GM12878 (cell line): ENCODE measurements at regions not wholly inside any gene's neighbourhood (a gene's known extent, or its start where the extent isn't known, plus 50 kb on each side); places are given as distances from the start of the nearest gene placed in this dataset.

Source experiments
- KLF5 ChIP-seq: fragments of 450-650 bp; IDR thresholded peaks from 2 replicates; pipeline ENCODE4 v1.6.1; 2014; ENCODE audit warnings: mild to moderate bottlenecking; ENCODE audit not compliant: partially characterized antibody
- NR2C2 ChIP-seq: IDR thresholded peaks from 2 replicates; pipeline ENCODE4 v1.6.1; 2011; ENCODE audit warnings: borderline replicate concordance, low read depth; ENCODE audit not compliant: control insufficient read depth, insufficient read length

DNA sequence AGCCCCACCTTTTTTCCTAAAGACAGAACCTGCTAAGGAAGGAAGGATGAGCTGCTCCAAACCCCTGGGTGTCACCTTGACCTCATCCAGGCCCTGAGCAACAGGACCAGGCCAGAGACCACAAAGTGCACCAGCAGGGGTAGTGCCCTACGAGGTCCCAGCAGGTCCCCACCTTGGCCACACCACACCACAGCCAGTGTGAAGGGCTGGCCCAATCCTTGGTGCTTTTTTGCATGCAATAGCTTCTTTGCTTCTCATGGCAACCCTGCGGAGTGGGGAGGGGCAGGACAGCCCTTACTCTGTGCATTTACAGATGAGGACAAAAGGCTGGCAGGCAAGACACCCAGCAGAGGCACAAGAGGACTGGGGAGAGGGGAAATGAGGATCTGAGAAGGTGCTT is 352.6 kb downstream of the BCL11B start:
- TF ChIP-seq NR2C2: no peak
- no peak for TF ChIP-seq KLF5
